Hepatocyte (in vitro differentiated cells): ENCODE measurements at regions not wholly inside any gene's neighbourhood (a gene's known extent, or its start where the extent isn't known, plus 50 kb on each side); places are given as distances from the start of the nearest gene placed in this dataset.

Experiments
- EZH2 ChIP-seq: fragments of 200-600 bp; sonication (generic); IDR thresholded peaks from 2 replicates; pipeline ENCODE4 v1.6.1; 2016; ENCODE audit warnings: antibody characterized with exemption, mild to moderate bottlenecking, borderline replicate concordance
- TF ChIP-seq, protein P1 (sequence below): fragments of 200-600 bp; sonication (generic); IDR thresholded peaks from 2 replicates; pipeline ENCODE4 v1.5.1; 2016; ENCODE audit warnings: antibody characterized with exemption, mild to moderate bottlenecking; ENCODE audit not compliant: poor library complexity

DNA sequence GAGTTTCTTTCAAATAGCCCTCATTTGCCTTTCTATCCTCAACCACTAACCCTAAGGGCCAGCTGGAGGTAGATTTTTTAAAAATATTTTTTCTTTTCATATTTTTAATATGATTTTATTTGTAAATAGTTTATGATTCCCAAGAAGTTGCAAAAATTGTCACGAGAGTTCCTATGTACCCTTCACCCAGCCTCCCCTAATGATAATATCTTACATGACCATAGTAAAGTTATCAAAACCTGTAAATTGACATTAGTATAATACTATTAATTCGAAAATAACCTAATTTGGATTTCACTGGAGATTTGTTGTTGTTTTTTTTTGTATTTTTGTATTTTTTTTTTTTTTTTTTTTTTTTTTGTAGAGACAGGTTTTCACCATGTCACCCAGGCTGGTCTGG is 495.5 kb downstream of the MIAT start:
- TF ChIP-seq, protein P1, sequence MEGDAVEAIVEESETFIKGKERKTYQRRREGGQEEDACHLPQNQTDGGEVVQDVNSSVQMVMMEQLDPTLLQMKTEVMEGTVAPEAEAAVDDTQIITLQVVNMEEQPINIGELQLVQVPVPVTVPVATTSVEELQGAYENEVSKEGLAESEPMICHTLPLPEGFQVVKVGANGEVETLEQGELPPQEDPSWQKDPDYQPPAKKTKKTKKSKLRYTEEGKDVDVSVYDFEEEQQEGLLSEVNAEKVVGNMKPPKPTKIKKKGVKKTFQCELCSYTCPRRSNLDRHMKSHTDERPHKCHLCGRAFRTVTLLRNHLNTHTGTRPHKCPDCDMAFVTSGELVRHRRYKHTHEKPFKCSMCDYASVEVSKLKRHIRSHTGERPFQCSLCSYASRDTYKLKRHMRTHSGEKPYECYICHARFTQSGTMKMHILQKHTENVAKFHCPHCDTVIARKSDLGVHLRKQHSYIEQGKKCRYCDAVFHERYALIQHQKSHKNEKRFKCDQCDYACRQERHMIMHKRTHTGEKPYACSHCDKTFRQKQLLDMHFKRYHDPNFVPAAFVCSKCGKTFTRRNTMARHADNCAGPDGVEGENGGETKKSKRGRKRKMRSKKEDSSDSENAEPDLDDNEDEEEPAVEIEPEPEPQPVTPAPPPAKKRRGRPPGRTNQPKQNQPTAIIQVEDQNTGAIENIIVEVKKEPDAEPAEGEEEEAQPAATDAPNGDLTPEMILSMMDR, result no peak
- no peak for TF ChIP-seq EZH2
